ENCODE measurements at regions not wholly inside any gene's neighbourhood (a gene's known extent, or its start where the extent isn't known, plus 50 kb on each side); places are given as distances from the start of the nearest gene placed in this dataset.

DNA sequence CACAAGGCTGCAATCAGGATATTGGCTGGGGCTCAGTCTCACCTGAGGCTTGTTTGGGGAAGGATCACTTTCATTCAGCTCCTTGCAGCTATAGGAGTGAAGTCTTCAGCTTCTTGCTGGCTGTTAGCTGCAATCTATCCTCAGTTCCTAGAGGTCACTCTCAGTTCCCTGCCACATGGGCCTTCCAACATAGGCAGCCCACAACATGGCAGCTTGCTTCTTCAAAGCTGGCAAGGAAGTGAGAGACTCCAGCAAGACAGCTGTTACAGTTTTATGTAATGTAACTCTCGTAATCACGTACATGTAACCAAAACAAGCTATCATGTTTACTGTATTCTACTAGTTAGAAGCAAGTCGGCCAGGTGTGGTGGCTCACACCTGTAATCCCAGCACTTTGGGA, 226.9 kb downstream of the CDC5L start:
- DNase-seq = no peak

DNA sequence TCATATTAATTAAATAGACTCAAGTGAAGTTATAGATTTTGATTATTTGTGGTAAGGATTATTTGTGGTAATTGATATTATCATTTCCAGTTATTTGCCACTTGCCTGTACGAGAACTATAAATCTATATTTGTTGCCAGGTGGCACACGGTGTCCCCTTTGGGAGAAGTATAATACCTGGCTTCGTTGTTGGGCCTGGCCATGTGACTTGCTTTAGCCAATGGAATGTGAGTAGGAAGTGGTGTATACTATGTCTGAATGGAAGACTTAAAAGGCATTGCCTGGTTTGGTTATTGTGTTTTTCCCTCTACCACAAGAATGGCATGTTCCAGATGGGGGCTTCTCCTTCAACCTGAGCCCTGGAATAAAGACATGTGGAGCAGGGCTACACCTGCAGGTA, 228.1 kb downstream of the CDC5L start:
- no peak for DNase-seq

DNA sequence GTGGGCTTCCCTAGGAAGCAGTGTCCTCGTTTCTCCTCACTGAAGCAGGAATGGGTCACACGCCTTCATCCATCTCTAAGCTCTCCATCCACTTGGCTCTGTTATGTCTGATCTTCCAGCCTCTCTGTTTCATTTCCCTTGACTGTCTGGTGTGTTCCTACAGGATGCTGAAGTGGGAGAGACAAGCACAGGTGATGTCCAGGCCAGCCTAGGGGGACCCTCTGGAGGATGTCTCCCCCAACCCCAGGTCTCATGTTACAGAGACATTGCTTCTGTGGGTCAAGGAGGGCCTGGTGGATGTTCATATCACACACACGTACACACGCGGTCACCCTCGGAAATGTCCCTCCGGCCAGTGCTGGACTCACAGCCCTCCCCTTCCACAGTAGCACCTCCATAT, 229.9 kb downstream of the CDC5L start:
- DNase-seq = no peak

DNA sequence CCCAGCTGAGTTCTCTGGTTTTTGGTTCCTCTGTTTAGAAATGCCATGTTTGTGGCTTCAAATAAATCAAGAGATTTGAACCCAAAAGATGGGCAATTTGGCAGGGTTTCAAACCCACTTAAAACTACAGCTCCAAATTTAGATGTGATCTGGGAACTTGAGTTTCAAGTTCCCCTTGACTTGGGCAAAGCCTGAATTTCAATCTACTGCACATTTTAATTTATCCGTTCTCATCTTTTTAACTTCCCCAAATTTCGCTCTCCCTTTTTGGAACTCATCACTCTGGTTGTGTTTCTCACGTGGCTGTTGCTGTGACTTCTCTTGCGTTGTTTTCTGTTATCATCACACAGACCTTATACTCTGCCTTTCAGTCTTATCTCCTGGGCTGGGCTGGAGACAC, 230.9 kb downstream of the CDC5L start:
- DNase-seq = no peak

DNA sequence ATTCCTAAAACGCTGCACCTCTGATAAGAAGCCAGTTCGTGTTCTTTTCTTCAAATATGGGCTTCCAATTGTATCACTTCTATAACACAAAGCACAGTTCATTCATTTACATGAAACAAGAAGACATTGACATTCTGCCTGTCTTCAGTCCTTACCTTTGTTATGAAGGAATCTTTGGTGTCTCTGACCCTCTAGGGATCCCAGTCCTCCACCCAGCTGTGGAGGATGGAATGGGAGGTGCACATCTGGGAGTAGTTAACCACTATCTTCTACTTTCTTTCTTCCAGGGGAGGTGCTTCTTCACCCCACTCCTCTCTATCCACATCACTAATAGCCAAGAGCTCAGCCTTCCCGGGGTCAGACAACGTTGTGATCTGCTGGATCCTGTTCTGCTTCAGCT, 233.4 kb downstream of the CDC5L start:
- DNase-seq = no peak

DNA sequence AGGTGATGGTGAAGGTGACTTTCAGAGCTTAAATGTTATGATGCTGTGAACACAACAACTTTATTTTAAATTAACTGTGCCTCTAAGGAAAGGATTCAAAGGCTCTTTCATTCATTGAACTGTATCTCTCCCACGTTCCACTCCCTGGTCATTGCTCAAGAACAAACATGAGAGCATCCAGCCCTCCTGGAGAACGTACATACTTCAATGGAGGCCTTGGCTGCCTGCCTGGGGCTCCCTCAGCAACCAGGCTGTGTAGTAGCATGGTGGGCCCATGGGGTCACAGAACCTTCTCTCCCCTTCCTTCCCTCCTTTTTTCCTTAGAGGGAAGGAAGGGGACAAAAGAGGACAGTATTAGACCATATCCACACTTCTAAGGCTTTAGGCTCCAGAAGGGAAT, 234.3 kb downstream of the CDC5L start:
- DNase-seq = no peak

DNA sequence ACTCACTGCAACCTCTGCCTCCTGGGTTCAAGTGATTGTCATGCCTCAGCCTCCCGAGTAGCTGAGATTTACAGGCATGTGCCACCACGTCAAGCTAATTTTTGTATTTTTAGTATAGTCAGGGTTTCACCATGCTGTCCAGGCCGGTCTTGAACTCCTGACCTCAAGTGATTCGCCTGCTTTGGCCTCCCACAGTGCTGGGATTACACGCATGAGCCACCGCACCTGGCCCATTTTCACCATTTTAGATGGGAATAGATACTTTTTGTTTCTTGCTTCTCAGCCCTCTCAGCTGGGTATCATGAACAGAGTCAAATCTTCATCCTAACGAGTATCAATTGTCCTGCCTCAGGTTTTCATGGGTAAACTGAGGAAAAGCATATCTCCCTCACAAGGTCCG, 235.0 kb downstream of the CDC5L start:
- no peak for DNase-seq

DNA sequence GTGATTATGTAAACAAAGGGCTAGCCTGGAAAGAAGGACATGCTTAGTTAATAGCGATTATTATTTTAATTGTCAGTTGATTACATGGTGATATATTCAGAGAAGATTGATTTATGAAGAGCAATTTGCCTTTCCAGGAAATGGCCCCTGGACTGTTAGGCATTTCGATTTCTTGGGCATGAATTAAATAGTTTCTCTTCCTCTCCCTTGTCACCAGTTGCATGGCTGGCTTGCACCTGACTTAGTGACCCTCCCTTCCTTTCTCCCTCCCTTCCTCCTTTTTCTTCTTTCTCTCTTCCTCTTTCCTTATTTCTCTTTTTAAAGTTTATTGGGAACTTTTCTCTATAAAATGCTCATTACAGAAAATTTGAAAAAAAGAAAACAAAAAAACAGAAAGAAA, 235.4 kb downstream of the CDC5L start:
- DNase-seq = no peak

DNA sequence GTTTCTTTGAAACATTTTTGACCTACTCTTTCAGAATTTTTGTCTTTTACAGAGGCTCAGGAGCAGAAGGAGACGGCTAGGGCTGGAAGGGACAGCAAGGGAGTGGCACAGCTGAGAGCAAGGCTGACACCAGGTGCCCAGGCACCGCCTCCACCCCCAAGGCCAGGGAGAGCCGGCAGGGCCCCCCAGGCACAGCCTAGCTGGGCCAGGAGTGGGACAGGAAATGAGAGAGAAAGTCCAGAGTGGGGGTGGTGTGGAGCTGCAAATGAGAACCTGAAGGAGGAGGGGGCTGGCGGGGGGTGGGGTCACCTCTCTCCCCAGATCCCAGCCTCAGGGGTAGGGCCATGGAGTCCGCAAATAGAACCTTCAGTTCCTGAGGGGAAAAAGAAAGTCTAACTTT, 236.7 kb downstream of the CDC5L start:
- DNase-seq = no peak

DNA sequence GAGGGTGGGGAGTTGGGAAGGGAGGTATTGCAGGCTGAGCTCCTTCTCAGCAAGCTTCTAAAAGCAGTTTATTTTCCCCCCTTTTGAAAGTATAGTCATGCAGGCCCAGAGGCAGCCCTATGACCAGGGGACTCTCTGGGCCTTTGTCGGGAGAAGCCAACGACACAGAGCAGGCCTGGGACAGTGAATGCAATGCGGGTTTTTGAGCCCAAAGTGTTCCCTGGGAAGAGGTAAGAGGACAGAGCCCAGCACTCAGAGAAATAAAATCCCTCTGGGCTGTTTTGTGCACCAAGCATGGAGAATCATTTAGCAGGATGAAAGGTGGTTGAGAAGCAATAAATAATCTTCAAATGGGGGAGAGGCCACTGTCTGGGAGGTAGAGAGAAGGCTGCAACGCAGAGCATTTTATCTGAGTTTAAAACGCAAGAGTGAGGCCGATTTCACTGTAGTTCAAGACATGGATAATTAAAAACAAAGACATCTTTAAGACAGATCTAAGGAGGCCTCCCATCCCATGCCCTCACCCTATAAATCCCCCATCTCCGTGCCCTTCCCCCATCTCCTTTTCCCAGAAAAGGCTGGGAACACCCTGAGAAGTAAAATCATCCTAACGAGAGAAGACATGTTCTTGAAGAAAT, 237.5 kb downstream of the CDC5L start:
- DNase-seq = no peak

DNA sequence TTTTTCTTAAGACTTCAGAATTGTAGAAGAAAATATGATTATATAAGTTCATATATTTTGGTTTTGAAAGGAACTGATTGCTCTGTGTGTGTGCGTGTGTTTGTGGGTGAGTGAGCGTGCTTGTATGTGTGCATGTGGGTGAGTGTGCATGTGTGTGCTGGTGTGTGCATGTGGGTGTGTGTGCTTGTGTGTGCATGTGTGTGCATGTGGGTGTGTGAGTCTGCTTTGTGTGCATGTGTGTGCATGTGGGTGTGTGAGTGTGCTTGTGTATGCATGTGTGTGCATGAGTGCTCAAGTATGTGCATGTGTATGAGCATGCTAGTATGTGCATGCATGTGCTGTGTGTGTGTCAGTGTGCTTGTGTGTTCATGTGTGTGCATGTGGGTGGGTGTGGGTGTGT, 238.5 kb downstream of the CDC5L start:
- DNase-seq = no peak

DNA sequence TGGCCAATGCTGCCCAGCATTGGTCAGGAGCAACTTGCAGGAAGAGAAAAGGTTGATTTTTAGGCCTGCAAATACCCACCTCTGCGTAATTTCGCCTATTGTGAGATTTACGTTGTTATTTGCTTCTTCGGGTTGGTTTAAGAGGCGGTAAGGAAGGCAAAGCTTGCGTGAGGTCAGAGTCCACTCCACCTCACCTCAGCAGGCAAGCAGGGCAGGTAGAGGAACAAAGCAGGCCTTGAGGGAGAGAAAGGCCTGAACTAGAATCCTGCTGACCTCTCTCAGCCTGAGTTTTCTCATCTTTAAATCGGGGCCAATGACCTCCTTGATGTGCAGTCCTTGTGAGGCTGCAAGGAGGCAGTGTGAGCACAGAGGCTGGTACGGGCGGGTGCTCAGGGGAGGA, 239.1 kb downstream of the CDC5L start:
- no peak for DNase-seq

DNA sequence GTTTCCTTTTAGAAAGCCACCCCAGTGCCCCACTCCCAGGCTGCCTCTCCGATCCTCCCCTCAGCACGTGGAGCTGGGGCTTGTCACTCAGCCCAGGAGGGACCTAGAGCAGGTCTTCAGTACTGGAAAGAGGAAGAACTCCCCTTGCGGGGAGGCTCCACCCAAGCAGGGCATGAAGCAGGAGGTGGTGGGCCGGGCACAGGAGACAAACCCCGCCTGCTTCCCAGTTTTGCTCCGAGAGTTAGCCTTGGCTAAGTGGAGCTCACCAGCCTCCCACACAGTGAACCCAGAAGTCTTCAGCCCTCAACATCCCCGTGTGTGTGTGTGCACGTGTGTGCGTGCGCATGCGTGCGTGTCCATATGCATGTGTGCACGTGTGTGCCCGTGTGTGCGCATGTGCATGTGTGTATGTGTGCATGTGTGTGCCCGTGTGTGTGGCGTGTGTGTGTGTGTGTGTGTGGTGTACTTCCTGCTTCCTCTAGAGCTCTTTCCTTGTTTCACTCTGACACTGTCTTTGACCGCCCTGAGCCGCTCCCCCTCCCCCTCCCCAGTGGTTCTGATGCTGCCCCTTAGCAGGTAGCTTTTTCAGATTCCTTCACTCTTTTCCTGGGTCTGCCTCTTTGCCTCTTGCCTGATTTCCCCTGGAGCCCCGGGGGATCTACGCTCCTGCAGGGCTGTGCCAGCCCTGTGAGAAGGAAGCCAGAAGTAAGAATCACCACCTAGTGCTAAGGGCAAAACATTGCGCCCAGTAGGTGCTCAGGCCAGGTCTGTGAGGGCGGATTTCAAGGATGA, 239.8 kb downstream of the CDC5L start:
- DNase-seq = no peak

DNA sequence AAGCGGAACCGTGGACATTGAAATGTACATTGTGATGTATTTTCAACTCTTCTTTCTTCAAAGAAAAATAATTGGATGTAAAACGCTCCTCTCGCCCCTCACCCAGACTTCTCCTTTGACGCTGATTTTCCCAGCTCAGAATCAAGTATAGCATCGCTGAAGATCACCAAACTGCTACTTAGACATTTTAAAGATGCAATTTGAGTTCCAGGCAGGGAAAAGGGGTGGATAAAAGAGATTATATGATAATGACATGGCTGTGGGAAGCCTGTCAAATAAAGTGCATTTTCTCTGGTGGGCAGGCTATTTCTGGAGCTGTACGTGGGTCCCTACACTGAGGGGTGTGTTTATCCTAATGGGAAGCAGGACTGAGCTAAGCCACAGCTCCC, 240.4 kb downstream of the CDC5L start:
- no peak for DNase-seq

DNA sequence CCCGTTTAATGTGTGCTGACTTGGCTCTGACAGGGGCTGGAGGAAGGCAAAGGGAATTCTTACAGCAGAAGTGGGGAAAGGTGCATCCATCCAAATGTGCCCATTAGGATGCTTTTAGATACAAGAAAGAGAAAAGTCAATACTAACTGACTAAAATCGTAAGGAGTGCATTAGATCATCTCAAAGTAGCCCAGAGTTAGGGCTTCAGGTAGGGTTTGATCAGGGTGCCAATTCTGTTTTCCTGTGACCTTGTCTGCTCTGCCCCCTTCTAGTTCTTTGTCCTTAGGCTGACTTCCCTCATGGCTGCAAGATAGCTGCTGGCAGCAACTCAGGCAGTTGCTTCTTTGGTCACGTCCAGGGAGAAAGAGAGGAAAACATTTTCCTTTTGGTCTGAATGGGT, 240.8 kb downstream of the CDC5L start:
- DNase-seq = no peak

DNA sequence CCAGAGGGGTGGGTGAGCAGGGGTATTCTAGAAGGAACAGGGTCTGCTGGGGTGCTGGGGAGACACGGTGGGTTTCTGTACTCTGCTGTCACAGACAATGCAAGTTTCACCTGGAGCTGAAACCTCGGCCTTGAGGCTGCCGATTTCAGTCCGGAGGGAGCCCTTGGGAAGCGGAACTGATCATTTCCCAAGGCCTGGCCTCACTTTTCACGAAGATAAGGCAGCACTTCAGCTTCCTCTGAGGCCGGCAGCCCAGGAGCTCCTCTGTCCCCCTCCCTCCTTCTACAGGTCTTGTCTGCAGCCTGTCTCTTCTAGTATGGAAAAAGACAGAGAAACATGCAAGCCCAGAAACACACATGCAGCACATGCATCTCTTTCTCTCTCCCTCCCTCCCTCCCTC, 242.1 kb downstream of the CDC5L start:
- no peak for DNase-seq

DNA sequence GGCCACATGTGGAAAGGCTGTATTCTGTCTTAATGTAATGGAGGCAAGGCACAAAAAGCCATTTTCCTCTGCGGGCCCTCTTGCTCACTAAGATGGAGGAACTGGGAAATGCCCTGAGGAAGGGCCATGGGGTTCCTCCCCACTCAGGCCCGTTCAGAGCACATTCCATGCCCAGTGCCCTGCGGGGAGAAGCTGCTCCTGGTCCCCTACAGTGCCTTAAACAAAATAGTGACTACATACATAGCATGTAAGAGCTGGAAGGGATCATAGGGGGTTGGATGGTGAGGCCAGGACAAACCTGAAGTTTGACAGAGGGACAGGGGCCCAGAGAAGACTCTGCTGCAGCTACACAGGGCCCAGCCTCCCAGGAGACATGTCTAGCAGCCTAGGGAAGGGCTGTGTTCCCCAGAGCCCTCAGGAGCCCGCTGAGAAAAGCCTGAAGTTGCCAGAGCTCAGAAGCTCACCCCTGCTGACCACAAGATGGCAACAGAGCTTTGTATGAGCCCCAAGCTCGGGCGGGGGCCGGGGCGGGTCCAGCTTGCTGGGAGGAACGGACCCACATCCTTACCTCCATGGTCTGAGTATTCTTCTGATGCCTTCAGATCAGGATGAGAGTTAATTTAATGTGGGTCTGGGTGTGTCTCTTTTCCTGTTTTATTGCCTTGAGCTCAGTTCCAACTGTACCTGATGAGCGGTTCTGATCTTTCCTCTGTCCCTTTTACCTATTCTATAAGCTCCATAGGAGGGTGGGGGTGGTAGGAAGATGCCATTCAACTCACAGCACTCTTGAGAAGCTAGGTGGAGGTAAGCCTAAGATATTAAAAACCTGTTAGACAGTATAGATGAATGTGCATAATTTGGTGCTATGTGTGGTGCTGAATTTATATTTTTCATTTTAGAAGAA, 242.9 kb downstream of the CDC5L start:
- peak; percentile 54 for DNase-seq

DNA sequence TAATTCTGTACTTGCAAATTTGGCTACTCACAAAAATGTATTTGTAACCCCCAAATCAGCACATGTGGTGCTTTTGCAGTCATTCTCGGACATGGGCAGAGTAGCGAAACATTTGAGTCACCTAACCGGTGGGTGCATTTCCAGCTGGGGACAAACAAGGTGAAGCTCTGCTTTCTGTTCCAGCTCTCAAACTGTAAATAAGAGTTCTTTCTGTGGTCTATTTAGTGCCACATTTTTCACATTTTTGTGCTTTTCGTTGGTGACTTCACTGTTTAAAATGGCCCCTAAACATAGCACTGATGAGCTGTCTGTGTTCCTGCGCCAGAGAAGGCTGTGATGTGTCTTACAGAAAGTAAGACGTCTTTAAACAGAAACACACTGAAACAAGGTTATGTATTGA, 244.5 kb downstream of the CDC5L start:
- no peak for DNase-seq

DNA sequence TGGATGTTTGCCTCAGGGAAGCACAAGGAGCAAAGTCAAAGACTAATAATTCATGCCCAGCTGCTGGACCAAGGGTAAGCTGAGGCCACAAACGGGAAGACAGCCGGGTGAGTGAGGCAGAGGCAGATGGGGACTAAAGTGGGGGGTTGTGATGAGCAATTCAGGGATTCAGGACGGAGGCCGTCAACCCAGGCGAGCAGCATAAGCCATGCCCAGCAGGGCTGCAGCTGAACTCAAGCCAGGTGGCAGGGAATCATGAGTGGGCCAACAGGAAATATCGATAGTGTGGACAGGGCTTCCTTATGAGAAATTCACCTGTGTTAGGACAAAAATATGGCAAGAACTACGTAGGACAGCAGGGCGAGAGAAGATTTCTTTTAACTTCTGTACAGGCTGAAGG, 246.8 kb downstream of the CDC5L start:
- DNase-seq = no peak

DNA sequence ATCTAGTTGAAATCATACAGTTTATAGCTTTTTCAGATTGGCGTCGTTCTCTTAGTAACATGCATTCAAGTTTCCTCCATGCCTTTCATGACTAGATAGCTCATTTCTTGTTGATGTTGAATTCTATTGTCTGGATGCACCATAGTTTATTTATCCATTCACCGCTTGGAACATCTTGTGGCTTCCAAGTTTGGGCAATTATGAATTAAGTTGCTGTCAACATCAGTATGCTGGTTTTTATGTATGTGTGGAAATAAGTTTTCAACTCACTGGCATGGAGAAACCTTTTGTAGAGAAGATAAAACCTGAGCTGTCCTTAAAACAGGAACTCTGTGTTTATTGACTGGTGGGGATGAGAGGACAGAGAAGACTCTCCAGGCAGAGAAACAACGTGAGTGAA, 248.0 kb downstream of the CDC5L start:
- DNase-seq = no peak

DNA sequence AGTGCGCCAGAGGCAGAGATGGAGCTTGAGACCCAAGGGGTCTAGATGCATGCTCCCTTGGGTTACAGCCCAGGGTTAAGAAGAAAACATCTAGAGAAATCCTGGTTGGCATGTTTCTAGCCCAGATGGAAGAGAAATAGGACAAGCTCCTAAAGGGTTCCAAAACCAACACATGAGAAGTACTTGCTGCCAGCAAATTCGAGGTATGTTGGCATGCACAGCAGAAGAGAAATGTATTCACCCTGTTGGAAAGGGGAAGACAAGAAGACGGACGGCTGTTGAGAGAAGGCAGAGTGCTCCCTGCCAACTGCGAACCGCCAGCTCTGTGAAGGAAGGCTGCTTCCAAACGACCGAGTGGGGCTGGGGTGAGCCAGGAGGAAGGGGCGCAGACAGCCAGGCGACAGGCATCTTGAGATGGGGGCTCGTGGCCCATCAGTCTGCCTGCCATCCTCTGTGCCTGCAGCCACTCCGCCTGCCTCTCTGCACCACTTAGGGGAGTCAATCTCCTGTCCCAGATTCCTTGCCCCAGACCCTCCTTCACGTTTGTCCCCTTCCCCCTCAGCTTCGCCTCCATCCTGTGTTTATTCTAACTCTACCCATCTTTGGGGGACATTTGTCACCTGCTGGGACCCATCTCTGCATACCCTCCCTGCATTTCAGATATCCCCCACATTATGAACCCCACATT, 249.2 kb downstream of the CDC5L start:
- DNase-seq = no peak

DNA sequence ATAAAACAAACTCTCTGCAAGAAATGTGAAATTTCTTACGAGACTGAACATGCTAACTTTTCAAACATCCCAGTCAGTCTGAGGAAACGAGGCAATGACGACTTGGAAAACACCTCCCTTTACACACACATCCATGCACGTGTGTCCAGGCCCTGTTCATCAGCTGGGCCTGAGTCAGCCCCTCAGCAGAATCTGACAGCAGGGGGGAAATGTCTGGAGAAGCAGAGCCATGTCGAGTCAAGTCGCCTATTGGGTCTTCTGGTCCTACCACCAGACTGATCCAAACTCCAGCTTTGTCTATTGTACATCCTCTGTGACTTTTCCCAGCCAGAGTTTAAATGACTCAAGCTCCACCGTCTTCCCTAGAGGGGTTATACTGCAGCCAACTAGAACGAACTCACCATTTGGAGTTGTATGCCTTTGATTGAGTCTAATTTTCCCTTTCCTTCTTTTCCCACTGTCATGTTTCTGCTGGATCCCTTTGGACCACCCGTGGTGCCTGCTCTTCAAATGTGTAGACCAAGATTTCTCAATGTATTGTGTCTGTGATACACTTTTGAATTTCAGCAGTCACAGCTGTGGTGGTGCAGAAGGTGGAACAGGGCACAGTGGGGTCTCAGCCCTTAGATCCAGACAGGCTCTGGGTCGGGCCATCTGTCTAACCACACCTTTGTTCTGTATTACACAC, 254.0 kb downstream of the CDC5L start:
- DNase-seq = no peak

DNA sequence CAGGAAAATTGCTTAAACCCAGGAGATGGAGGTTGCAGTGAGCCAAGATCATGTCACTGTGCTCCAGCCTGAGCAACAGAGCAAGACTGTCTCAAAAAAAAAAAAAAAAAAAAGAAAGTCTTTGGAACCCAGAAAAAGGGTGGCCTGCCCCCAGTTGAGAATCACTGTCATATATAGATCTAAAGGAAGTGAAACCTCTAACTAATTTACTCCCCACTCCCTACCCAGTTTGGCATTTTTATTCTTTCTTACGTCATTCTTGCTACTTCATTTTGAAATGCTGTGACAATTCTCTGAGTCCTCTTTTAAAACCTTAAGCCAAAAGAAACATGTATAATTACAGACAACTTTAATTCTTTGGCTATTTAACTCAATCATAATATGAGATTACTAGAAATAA, 254.8 kb downstream of the CDC5L start:
- peak; percentile 20 for DNase-seq

All from activated CD4-positive, alpha-beta T cell treated with anti-CD3 and anti-CD28 coated beads for 48 hours (primary cell).